ENCODE measurements at regions not wholly inside any gene's neighbourhood (a gene's known extent, or its start where the extent isn't known, plus 50 kb on each side); places are given as distances from the start of the nearest gene placed in this dataset.

- TF ChIP-seq REST (IDR thresholded peaks at IDR 0.05; ENCODE audit: unreplicated experiment), result no peak
- TF ChIP-seq JUNB (IDR thresholded peaks at IDR 0.05; ENCODE audit: unreplicated experiment), result no peak
- no peak for TF ChIP-seq NANOG (IDR thresholded peaks at IDR 0.05; ENCODE audit: borderline replicate concordance)
- TF ChIP-seq CREB1 (CRISPR knock-in tag; IDR thresholded peaks at IDR 0.05; ENCODE audit: low read depth), result no peak
- TF ChIP-seq STAT1 (IDR thresholded peaks at IDR 0.05; ENCODE audit: unreplicated experiment), result no peak
- TF ChIP-seq POLR2AphosphoS5 (IDR thresholded peaks at IDR 0.05; ENCODE audit: low read depth), result no peak
- TF ChIP-seq ZNF114 (CRISPR knock-in tag; IDR thresholded peaks at IDR 0.05), result no peak
Measured at GRCh38 chr4:14668296-14668695, 334.0 kb upstream of the CPEB2 start (continued).

GRCh38 chr4:14669371-14669770, 332.9 kb upstream of the CPEB2 start:
- Mint-ChIP-seq H3K27ac (no peak overlapping the region), H3K9me3 (peaks cover 19% of the 10 kb centered on the region), H3K27me3 (ENCODE audit: insufficient read depth, low read depth, poor library complexity) (no peaks in the 10 kb centered on the region), H3K4me3 (no peak overlapping the region), H3K4me1 (peaks cover 8% of the 10 kb centered on the region), H3K36me3 (ENCODE audit: low read depth) (peaks cover 11% of the 10 kb centered on the region; the same call in 2 of the 3 replicates)
- no peak overlapping the region for H3K27ac ChIP-seq (ENCODE audit: low read depth)
- no peaks in the 10 kb centered on the region for H3K4me1 ChIP-seq (ENCODE audit: insufficient read depth)
- 0 out of 2 replicates have a peak, but pooled peaks cover 7% of the 10 kb centered on the region for H3K9me2 ChIP-seq (ENCODE audit: insufficient read depth)
- DNase-seq (ENCODE audit: low spot score), result no peak
- H4K20me1 ChIP-seq (replicated peaks; ENCODE audit: insufficient read depth), result no peaks in the 10 kb centered on the region; the same call in 1 of the 2 replicates
- no peak overlapping the region for H3K4me2 ChIP-seq
- no peak overlapping the region for H2AFZ ChIP-seq
- H3K79me2 ChIP-seq (replicated peaks; ENCODE audit: insufficient read depth), result no peaks in the 10 kb centered on the region
- no peak for ATAC-seq
- no peak overlapping the region for H3K4me3 ChIP-seq
- H3K36me3 ChIP-seq (ENCODE audit: insufficient read depth), result no peaks in the 10 kb centered on the region
- H3F3A ChIP-seq (replicated peaks; ENCODE audit: low read depth), result no peaks in the 10 kb centered on the region
- H3K27me3 ChIP-seq (ENCODE audit: insufficient read depth), result no peaks in the 10 kb centered on the region
- TF ChIP-seq NANOG (IDR thresholded peaks at IDR 0.05; ENCODE audit: borderline replicate concordance) (no peak), ZNF331 (CRISPR knock-in tag; IDR thresholded peaks at IDR 0.05; ENCODE audit: low read depth) (no peak), JUNB (IDR thresholded peaks at IDR 0.05; ENCODE audit: unreplicated experiment) (no peak), ETS1 (IDR thresholded peaks at IDR 0.05) (no peak), EZH2 (IDR thresholded peaks at IDR 0.05; ENCODE audit: low read depth, unreplicated experiment) (no peak), REST (IDR thresholded peaks at IDR 0.05; ENCODE audit: unreplicated experiment) (no peak), CTCF (conservative IDR thresholded peaks at IDR 0.05; ENCODE audit: low read depth in 2 of 2) (no peak), CREB1 (CRISPR knock-in tag; IDR thresholded peaks at IDR 0.05; ENCODE audit: low read depth) (no peak), POLR2AphosphoS5 (IDR thresholded peaks at IDR 0.05; ENCODE audit: low read depth) (no peak), STAT1 (IDR thresholded peaks at IDR 0.05; ENCODE audit: unreplicated experiment) (no peak), EZH2phosphoT487 (IDR thresholded peaks at IDR 0.05; ENCODE audit: unreplicated experiment) (no peak), ZNF114 (CRISPR knock-in tag; IDR thresholded peaks at IDR 0.05) (no peak)

Data from GM23338 (cell line).